Posterior vena cava (tissue), 2 donors: ENCODE measurements at regions not wholly inside any gene's neighbourhood (a gene's known extent, or its start where the extent isn't known, plus 50 kb on each side); places are given as distances from the start of the nearest gene placed in this dataset.

Experiments used
- DNase-seq: peaks from one replicate; pipeline ENCODE4 v3.0.0-alpha.2; 2020; ENCODE audit warnings: low spot score
- intact Hi-C, 2 donors: fragments of 100-400 bp; cut with DNase I; formaldehyde crosslinking; loops; one replicate each; pipeline versions ENCODE4 v1.14.1 to v1.14.2; 2022 to 2023
- donor health status: DM: yes; HTN: yes; CAD: no.
- donor health status: DM: yes; HTN: yes; CAD: no.

DNA sequence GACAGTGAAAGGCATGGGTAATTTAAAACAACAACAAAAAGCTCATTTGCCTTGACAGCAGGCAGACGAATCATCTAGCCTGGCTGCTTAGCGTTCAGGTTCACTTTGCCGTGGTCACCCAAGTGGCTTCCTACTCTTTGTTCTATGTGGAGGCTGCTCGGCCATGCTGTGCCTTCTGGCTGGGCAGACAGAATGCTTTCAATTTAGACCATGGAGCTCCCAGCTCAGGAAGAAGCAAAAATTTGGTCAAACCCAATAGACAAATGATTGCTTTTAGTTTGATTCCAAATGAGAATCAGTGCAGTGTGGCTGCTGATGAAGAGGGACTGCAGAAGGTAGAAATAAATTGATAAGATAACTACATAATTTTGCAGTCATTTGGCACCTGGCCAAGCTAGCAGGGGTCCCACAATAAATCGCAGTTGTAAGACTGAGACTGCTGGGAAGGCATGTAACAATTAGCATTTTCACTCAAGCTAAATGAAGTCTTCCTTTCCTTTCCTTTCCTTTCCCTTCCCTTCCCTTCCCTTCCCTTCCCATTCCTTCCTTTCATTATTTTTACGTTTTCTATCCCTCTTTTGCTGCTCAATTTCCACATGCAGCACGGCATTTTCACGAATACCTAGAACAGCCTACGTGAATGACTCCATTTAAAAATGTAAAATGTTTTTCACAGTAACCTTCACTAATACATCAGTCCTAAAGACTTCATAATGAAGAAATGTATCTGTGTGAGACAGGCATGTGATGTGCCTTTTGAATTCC lies 360.4 kb upstream of the TGFBR2 start:
- no peak for DNase-seq
- intact Hi-C loops = no loop called here

GRCh38 chr3:30248423-30248822 lies 358.0 kb upstream of the TGFBR2 start:
- intact Hi-C loops = no loop called here
- no peak for DNase-seq

DNA sequence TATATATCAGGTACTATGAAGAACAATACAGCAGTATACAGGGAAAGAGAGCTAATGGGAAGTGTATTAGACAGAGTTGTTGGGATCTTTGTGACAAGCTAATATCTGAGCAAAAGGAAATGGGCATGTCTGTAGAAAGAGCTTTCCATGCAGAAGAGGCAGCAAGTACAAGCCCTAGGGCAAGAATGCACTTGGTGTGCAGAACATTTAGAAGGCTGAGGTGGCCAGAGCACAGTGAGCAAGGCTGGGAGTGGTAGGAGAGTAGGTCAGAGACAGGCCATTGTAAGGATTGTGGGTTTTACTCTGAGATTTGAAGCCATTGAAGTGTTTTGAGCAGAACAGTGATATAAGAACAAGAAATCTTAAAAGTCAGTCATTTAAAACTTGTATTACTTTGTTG lies 353.9 kb upstream of the TGFBR2 start:
- intact Hi-C loops = no loop called here
- no peak for DNase-seq

DNA sequence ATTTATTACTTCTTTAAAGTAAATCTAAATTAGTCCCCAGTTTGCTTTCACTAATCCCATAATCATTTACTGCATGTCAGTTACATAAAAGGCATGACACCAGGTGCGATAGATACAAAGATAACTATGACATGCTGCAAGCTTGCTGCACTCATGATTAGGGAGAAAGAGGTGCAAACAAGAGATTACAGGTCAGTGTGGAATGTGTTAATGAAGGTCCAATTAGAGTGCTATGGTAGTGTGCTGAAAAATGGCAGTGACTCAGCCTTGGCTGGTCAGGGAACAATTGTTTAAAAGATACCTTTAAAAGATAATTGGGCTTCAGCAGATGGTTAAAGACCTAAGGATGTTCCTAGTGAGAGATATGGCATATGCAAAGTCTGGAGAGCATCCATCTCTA lies 352.6 kb upstream of the TGFBR2 start:
- intact Hi-C loops = no loop called here
- no peak for DNase-seq

GRCh38 chr3:30256474-30256873 lies 349.9 kb upstream of the TGFBR2 start:
- intact Hi-C loops = no loop called here
- no peak for DNase-seq

GRCh38 chr3:30258426-30259392 lies 347.7 kb upstream of the TGFBR2 start:
- intact Hi-C loops = no loop called here

GRCh38 chr3:30259730-30260129 lies 346.7 kb upstream of the TGFBR2 start:
- DNase-seq = no peak
- intact Hi-C loops = no loop called here

More at GRCh38 chr3:30258426-30259392, 347.7 kb upstream of the TGFBR2 start:
- no peak for DNase-seq

- DNase-seq = no peak
- intact Hi-C loops = no loop called here
These were observed 345.6 kb upstream of the TGFBR2 start for GRCh38 chr3:30260762-30261161.

DNA sequence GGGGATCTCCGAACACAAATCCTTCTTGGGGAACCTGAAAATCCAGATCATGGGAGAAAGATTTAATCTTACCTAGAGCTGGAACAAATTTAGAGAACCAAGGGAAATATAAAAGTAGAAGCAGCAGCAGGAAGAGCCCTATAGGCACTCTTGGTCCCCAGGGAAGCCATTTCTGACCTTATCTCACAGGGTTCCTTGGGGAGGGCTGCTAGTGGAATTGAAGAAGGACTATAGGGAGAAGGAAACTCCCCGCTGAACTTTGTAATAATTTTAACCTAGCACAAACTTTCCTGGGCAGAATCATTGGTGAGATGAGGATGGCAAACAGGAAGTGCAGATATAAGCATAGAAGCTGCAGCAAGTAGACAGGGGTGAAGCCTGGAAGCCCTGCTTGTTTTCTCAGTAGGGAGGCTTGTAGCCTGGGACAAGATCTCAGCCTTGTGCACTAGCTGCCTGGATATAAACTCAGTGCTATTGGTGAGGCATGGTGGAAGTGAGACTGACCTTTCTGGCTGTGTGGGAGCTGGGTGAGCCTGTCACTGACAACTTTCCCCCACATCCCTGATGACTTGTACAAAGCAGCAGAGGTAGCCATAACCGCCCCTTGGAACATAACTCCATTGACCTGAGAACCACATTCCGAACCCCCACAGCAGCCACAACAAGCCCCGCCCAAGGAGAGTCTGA lies 343.0 kb upstream of the TGFBR2 start:
- intact Hi-C loops = no loop called here
- DNase-seq = no peak

DNA sequence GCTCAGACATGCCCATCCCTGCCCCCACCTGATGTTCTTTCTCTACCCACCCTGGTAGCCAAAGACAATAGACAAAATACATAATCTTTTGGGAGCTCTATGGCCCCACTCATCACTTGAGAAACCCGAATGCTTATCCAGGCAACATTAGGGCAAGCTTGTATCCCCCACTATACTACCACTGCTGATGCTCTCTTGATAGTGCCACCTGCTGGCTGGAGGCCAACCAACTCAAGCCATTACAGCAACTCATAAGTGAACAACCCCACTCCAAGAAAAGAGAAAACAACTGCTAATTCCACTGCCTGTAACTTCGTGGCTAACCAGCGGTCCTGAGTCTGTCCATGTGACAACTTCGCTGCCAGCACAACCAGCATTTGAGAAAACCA lies 342.5 kb upstream of the TGFBR2 start:
- intact Hi-C loops = no loop called here
- DNase-seq = no peak

- DNase-seq = no peak
- intact Hi-C loops = no loop called here
These were observed 339.9 kb upstream of the TGFBR2 start for GRCh38 chr3:30266524-30266923.

- DNase-seq = no peak
- intact Hi-C loops = no loop called here
These were observed 338.1 kb upstream of the TGFBR2 start for GRCh38 chr3:30268288-30268687.

DNA sequence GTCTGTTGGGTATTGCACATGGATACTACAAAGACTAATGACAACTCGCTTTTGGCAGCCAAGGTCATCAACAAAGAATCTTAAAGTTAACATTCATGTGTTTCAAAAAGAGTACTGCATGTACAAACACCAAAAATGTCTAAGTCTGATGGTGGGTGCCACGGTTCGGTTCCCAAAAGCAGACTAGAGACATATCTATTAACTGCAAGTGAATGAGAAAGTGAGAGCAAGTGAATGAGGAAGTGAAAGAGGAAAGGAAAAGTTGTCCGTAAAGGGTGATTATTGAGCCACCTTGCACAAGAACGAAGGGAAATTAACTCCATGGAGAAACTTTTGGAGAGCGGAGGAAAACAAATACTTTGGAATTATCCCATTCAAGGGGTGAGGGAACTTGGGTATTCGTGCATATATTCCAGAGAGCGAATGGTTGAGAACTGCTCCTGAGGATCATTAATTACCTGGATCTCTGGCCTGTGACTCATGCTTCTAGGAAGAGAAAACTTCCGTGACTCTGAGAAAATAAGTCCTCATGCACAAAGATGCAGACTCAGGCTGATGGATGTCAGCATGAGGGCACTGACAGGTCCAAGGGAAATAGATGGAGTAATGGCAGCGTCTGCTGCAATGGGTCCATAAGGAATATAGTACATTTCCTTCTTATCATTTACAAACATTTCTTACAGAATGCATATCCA lies 336.5 kb upstream of the TGFBR2 start:
- DNase-seq = no peak
- intact Hi-C loops = no loop called here

- no peak for DNase-seq
These were observed 334.6 kb upstream of the TGFBR2 start for GRCh38 chr3:30271781-30272180.

DNA sequence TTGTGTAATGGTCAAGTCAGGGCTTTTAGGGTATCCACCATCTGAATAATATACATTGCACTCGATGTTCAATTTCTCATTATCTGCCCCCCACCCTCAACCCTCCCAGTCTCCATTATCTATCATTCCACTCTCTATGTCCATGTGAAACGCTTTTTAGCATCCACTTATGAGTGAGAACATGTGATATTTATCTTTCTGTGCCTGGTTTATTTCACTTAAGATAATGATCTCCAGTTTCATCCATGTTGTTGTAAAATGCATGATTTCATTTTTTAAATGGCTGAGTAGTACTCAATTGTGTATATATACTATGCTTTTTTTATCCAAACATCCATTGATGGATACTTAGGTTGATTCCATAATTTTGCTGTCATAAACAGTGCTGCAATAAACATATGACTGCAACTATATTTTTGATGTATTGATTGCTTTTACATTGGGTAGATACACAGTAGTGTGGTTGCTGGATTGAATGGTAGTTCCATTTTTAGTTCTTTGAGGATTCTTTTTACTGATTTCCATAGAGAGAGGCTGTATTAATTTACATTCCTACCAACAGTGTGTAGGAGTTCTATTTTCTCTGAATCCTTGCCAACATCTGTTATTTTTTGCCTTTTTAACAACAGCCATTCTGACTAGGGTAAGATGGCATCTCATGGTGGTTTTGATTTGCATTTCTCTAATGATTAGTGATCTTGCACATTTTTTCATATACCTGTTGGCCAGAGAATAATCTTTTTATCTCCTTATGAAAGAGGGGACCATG lies 332.9 kb upstream of the TGFBR2 start:
- DNase-seq = no peak
- intact Hi-C loops = no loop called here

More at GRCh38 chr3:30271781-30272180, 334.6 kb upstream of the TGFBR2 start:
- intact Hi-C loops = no loop called here

- no peak for DNase-seq
- intact Hi-C loops = no loop called here
These were observed 328.9 kb upstream of the TGFBR2 start for GRCh38 chr3:30277494-30277893.

GRCh38 chr3:30281526-30281925 lies 324.9 kb upstream of the TGFBR2 start:
- intact Hi-C loops = no loop called here
- no peak for DNase-seq

- DNase-seq = no peak
- intact Hi-C loops = no loop called here
These were observed 324.2 kb upstream of the TGFBR2 start for GRCh38 chr3:30282154-30282696.
